ENCODE measurements at regions not wholly inside any gene's neighbourhood (a gene's known extent, or its start where the extent isn't known, plus 50 kb on each side); places are given as distances from the start of the nearest gene placed in this dataset.

GRCh38 chr2:204219196-204219595 is 282.6 kb downstream of the ICOS start:
- H3K9me3 Mint-ChIP-seq (ENCODE audit: low read depth), result peaks cover 29% of the 10 kb centered on the region
- peaks cover 4% of the 10 kb centered on the region for H3K36me3 Mint-ChIP-seq (ENCODE audit: low read depth)
- peaks cover 1% of the 10 kb centered on the region for H3K27me3 Mint-ChIP-seq (ENCODE audit: low read depth)
- no peak overlapping the region for H3K4me3 Mint-ChIP-seq (ENCODE audit: unreplicated experiment)
- no peak for TF ChIP-seq CTCF (IDR thresholded peaks at IDR 0.05)
- H3K4me1 Mint-ChIP-seq (ENCODE audit: low read depth), result no peaks in the 10 kb centered on the region
- H3K27ac Mint-ChIP-seq (ENCODE audit: unreplicated experiment), result no peak overlapping the region
- no peak for DNase-seq (ENCODE audit: low spot score)

GRCh38 chr2:204220896-204221295 is 284.3 kb downstream of the ICOS start:
- no peak overlapping the region for H3K4me3 Mint-ChIP-seq (ENCODE audit: unreplicated experiment)
- DNase-seq (ENCODE audit: low spot score), result no peak
- no peak for TF ChIP-seq CTCF (IDR thresholded peaks at IDR 0.05)

GRCh38 chr2:204223046-204223445 is 286.5 kb downstream of the ICOS start:
- H3K9me3 Mint-ChIP-seq (ENCODE audit: low read depth), result peaks cover 5% of the 10 kb centered on the region
- no peak overlapping the region for H3K27ac Mint-ChIP-seq (ENCODE audit: unreplicated experiment)
- no peak for TF ChIP-seq CTCF (IDR thresholded peaks at IDR 0.05)
- no peaks in the 10 kb centered on the region for H3K4me1 Mint-ChIP-seq (ENCODE audit: low read depth)
- H3K36me3 Mint-ChIP-seq (ENCODE audit: low read depth), result peaks cover 2% of the 10 kb centered on the region
- peaks cover 18% of the 10 kb centered on the region for H3K27me3 Mint-ChIP-seq (ENCODE audit: low read depth)
- H3K4me3 Mint-ChIP-seq (ENCODE audit: unreplicated experiment), result no peak overlapping the region
- DNase-seq (ENCODE audit: low spot score), result no peak

More at GRCh38 chr2:204220896-204221295, 284.3 kb downstream of the ICOS start:
- peaks cover 18% of the 10 kb centered on the region for H3K9me3 Mint-ChIP-seq (ENCODE audit: low read depth)
- no peak overlapping the region for H3K27ac Mint-ChIP-seq (ENCODE audit: unreplicated experiment)
- peaks cover 6% of the 10 kb centered on the region for H3K27me3 Mint-ChIP-seq (ENCODE audit: low read depth)
- H3K36me3 Mint-ChIP-seq (ENCODE audit: low read depth), result peaks cover 2% of the 10 kb centered on the region
- H3K4me1 Mint-ChIP-seq (ENCODE audit: low read depth), result no peaks in the 10 kb centered on the region

- H3K9me3 Mint-ChIP-seq (ENCODE audit: low read depth), result peaks cover 1% of the 10 kb centered on the region
- TF ChIP-seq CTCF (IDR thresholded peaks at IDR 0.05), result no peak
- no peaks in the 10 kb centered on the region for H3K4me1 Mint-ChIP-seq (ENCODE audit: low read depth)
- H3K27ac Mint-ChIP-seq (ENCODE audit: unreplicated experiment), result no peak overlapping the region
- no peaks in the 10 kb centered on the region for H3K36me3 Mint-ChIP-seq (ENCODE audit: low read depth)
- no peak overlapping the region for H3K4me3 Mint-ChIP-seq (ENCODE audit: unreplicated experiment)
- peaks cover 18% of the 10 kb centered on the region for H3K27me3 Mint-ChIP-seq (ENCODE audit: low read depth)
- DNase-seq (ENCODE audit: low spot score), result no peak
Observed at GRCh38 chr2:204223544-204223943, 287.0 kb downstream of the ICOS start.

GRCh38 chr2:204225671-204226073 is 289.1 kb downstream of the ICOS start:
- no peaks in the 10 kb centered on the region for H3K36me3 Mint-ChIP-seq (ENCODE audit: low read depth)
- no peak overlapping the region for H3K4me3 Mint-ChIP-seq (ENCODE audit: unreplicated experiment)
- H3K27me3 Mint-ChIP-seq (ENCODE audit: low read depth), result peaks cover 19% of the 10 kb centered on the region
- no peaks in the 10 kb centered on the region for H3K9me3 Mint-ChIP-seq (ENCODE audit: low read depth)
- no peak for DNase-seq (ENCODE audit: low spot score)
- no peaks in the 10 kb centered on the region for H3K4me1 Mint-ChIP-seq (ENCODE audit: low read depth)
- H3K27ac Mint-ChIP-seq (ENCODE audit: unreplicated experiment), result no peak overlapping the region
- TF ChIP-seq CTCF (IDR thresholded peaks at IDR 0.05), result no peak

All from chondrocyte (in vitro differentiated cells).